ENCODE measurements at regions not wholly inside any gene's neighbourhood (a gene's known extent, or its start where the extent isn't known, plus 50 kb on each side); places are given as distances from the start of the nearest gene placed in this dataset.

- DNase-seq (ENCODE audit: low spot score) (no peak), ATAC-seq (no peak), FAIRE-seq (no peak)
- no TSS peak for BruUV-seq (replicated peaks)
- Histone ChIP-seq H3K27me3 (ENCODE audit: control insufficient read depth in 1 of 2, insufficient read depth in 2 of 2, low read length in 2 of 2) (peaks cover 0 to 5% of the 10 kb centered on the region in 2 experiments; a peak in 1 of 5 replicates), H3K4me2 (ENCODE audit: low read depth, low read length) (no peak overlapping the region), H3K79me2 (ENCODE audit: insufficient read depth, low read length) (no peaks in the 10 kb centered on the region), H4K20me1 (ENCODE audit: insufficient read depth, low read length) (no peaks in the 10 kb centered on the region), H3K36me3 (replicated peaks in 1 of 2; ENCODE audit: control insufficient read depth in 1 of 2, insufficient read depth in 2 of 2, low read length in 2 of 2) (no peaks in the 10 kb centered on the region), H3K27ac (ENCODE audit: extremely low read length, insufficient read depth, low read length) (no peak overlapping the region), H3K9me3 (ENCODE audit: low read length) (no peaks in the 10 kb centered on the region), H3K9ac (ENCODE audit: insufficient read depth, low read depth, low read length) (no peak overlapping the region), H3K4me1 (ENCODE audit: insufficient read depth, low read length) (no peaks in the 10 kb centered on the region), H3K4me3 (replicated peaks in 1 of 3; ENCODE audit: insufficient read depth in 1 of 3, low read depth in 2 of 3, low read length in 3 of 3) (no peak overlapping the region), H2AFZ (ENCODE audit: low read length) (no peak overlapping the region)
- TF ChIP-seq, protein P1, sequence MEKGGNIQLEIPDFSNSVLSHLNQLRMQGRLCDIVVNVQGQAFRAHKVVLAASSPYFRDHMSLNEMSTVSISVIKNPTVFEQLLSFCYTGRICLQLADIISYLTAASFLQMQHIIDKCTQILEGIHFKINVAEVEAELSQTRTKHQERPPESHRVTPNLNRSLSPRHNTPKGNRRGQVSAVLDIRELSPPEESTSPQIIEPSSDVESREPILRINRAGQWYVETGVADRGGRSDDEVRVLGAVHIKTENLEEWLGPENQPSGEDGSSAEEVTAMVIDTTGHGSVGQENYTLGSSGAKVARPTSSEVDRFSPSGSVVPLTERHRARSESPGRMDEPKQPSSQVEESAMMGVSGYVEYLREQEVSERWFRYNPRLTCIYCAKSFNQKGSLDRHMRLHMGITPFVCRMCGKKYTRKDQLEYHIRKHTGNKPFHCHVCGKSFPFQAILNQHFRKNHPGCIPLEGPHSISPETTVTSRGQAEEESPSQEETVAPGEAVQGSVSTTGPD (CRISPR knock-in tag; IDR thresholded peaks at IDR 0.05) = no peak
- no peak for TF ChIP-seq JDP2 (CRISPR knock-in tag; IDR thresholded peaks at IDR 0.05; ENCODE audit: borderline replicate concordance)
- no peak for TF ChIP-seq RBAK (CRISPR knock-in tag; IDR thresholded peaks at IDR 0.05)
- TF ChIP-seq ZNF737 (CRISPR knock-in tag; IDR thresholded peaks at IDR 0.05; ENCODE audit: borderline replicate concordance) = no peak
- TF ChIP-seq, protein P2, sequence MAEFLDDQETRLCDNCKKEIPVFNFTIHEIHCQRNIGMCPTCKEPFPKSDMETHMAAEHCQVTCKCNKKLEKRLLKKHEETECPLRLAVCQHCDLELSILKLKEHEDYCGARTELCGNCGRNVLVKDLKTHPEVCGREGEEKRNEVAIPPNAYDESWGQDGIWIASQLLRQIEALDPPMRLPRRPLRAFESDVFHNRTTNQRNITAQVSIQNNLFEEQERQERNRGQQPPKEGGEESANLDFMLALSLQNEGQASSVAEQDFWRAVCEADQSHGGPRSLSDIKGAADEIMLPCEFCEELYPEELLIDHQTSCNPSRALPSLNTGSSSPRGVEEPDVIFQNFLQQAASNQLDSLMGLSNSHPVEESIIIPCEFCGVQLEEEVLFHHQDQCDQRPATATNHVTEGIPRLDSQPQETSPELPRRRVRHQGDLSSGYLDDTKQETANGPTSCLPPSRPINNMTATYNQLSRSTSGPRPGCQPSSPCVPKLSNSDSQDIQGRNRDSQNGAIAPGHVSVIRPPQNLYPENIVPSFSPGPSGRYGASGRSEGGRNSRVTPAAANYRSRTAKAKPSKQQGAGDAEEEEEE (CRISPR knock-in tag; IDR thresholded peaks at IDR 0.05; ENCODE audit: borderline replicate concordance) = no peak
- TF ChIP-seq ZFP1 (CRISPR knock-in tag; IDR thresholded peaks at IDR 0.05) = no peak
- no peak for TF ChIP-seq IRF9 (CRISPR knock-in tag; IDR thresholded peaks at IDR 0.05; ENCODE audit: borderline replicate concordance)
- TF ChIP-seq ZEB1 (IDR thresholded peaks at IDR 0.05; ENCODE audit: insufficient replicate concordance, low read depth) = no peak
- in situ Hi-C loops (cut with HindIII; ENCODE audit: extremely low pct_ligation_motif_present, low pct_unique_long_range_greater_than_20kb) (no loop called here), intact Hi-C loops (cut with micrococcal nuclease; ENCODE audit: unreplicated experiment) (no loop called here)
- POLR2A ChIA-PET = no interaction called here
- CTCF ChIA-PET (ENCODE audit: low intra/inter-chr PET ratio, low total read pairs) = no interaction called here
- 53% methylated on average over 7 of the region's 7 CpGs for WGBS (ENCODE audit: low lambda C conversion rate)
These were observed 231.0 kb upstream of the PRSS58 start for GRCh38 chr7:142488842-142489241.
